WI38 (cell line): ENCODE measurements at regions not wholly inside any gene's neighbourhood (a gene's known extent, or its start where the extent isn't known, plus 50 kb on each side); places are given as distances from the start of the nearest gene placed in this dataset.
A peak's percentile ranks its signal among the peaks of the same experiment; 100 is the strongest.

Experiments
- H3K4me3 ChIP-seq: 2 replicates; pipeline ENCODE4 v1.5.1; 2011; ENCODE audit warnings: low read depth, mild to moderate bottlenecking, control low read depth, low read length
- CTCF ChIP-seq: IDR thresholded peaks from 2 replicates; pipeline ENCODE4 v1.5.1; 2012; ENCODE audit warnings: low read depth, mild to moderate bottlenecking, control low read depth, low read length

DNA sequence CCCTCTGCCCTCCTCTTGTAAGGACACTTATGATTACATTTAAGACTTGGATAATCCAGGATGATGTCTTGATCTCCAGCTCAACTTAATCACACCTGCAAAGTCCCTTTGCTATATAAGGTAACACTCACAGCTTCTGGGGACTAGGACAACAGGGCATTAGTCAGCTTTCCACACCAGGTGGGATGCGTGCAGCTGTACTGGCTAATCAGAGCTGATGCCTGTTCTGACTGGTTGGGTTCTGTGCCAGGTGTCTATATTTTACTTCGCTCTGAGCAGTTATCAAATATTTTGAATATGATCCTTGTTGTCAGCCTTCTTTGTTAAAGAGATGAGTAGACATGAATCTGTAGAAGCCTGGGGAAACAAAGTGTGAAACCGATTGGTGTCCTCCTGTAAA, 115.5 kb upstream of the ATP8B1 start:
- no peak for TF ChIP-seq CTCF
- H3K4me3 ChIP-seq, result no peak overlapping the region

DNA sequence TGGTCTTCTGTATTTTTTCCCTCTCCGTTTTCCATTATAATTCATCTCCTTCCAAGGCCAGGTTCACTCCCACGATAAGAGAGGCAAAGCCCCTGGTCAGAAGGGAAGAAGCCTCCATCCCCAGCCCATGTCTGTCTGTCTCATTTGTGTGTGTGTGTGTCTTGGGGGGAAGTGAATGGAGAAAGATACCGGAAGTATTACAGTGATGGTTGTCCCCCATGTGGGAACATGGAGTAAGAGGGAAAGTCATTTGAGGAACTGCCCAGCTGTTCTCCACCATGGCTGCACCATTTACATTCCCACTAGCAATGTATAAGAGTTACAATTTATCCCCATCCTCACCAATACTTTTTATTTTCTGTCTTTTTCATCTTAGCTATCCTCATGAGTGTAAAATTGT, 113.6 kb upstream of the ATP8B1 start:
- TF ChIP-seq CTCF, result no peak
- no peak overlapping the region for H3K4me3 ChIP-seq

DNA sequence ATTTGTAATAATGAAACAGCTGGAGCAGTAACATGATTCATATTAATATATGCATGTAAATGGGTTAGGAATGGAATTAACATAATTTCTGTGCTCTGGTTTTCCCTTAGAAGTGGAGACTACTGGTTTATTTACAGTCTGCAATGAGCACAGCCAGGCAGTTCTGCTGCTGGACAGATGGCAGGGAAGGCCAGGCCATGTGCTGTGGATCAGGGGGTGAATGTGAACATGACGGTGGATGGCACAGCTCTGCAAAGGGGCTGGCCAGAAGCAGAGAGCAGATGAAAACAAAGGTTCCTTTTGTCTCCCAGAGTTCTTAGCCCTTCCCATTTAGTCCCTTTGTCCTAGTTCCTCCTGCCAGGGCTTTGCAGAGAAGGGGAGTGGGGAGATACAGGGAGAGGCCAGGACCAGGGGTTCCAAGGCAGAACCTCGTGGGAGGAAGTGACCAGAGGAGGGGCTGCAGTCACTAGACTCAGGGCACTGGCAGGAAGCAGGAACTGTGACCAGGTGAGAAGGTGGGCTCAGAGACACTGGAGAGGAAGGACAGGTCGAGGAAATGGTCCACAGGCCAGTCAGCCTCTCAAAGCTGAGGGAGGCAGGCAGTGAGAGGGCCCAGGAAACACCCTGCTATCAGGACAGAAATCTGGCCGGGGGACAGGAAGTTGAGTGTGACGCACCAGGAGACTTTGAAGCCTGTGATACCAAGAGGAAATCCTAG, 112.9 kb upstream of the ATP8B1 start:
- no peak overlapping the region for H3K4me3 ChIP-seq
- TF ChIP-seq CTCF, result no peak

DNA sequence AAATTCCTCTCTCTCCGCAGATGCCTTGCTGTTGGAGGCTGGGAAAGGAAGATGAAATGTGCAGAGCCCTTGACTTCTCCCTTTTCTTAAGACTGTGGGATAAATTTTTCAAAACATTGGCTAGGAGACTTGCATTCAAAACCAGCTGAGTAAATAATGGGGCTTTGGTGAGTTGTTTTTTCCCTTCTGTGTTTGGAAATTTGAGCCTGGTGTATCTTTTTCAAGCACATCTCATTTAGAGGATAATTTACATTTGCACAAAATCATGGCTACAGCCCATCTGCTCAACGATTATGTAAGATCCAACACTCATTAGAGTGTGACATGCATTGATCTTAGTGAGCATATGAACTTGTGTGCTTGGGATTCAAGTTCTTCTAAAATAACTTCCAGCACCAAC, 112.1 kb upstream of the ATP8B1 start:
- no peak for TF ChIP-seq CTCF
- no peak overlapping the region for H3K4me3 ChIP-seq

DNA sequence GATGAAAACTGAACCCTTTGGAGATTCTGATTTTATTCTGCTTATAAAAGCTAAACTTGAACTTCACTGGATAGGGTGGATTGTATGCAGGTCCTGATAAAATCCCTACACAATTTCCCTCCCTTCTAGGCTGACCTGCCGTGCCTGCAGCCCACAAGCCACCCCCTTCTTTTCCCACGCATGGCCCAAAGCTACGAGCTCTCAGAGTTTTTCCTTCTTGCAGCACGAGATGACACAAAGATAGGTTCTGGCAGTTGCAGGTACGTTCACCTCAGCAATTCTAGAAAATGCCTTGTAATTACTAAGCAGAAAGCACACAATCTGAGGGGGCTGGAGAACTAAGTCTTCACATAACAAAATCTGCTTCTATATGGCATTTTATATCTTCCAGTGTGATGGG, 110.6 kb upstream of the ATP8B1 start:
- no peak overlapping the region for H3K4me3 ChIP-seq
- TF ChIP-seq CTCF, result no peak

DNA sequence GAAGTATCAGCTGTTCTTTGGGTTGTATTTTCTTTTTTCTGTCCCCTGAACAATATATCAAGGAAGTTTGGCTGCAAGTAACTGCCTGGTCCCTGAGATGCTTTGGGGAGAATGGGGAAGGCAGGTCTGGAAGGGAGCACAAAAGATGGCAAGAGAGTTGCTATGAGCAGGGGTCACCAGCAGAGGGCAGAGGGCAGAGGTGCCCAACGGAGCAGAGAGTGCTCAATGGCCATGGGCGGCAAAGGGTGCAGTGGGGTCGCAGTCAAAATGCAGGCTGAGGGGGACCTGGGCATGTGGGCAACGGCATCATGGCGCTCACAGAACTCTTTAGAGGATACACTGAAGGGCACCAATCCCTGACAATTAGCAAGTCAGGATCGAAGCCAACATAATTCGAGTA, 107.7 kb upstream of the ATP8B1 start:
- peak; percentile 34; the same call in 1 of the 2 replicates for TF ChIP-seq CTCF
- no peak overlapping the region for H3K4me3 ChIP-seq

- TF ChIP-seq CTCF, result no peak
Observed at GRCh38 chr18:57910134-57910533, 107.0 kb upstream of the ATP8B1 start.

More at GRCh38 chr18:57910134-57910533, 107.0 kb upstream of the ATP8B1 start:
- H3K4me3 ChIP-seq, result no peak overlapping the region
